Gastrocnemius medialis (tissue), 4 donors: ENCODE measurements at regions not wholly inside any gene's neighbourhood (a gene's known extent, or its start where the extent isn't known, plus 50 kb on each side); places are given as distances from the start of the nearest gene placed in this dataset.

Experiments
- CTCF ChIP-seq, 5 experiments: fragments of 450-650 bp in 3 of 5; fragments of 200-600 bp in 2 of 5; sonication (generic) in 2 of 5; IDR thresholded peaks in 4 of 5; conservative IDR thresholded peaks in 1 of 5; 1 replicate in 4 of 5; 2 replicates in 1 of 5; pipeline ENCODE4 v1.5.1; 2016 to 2019; ENCODE audit warnings: antibody characterized with exemption in 5 of 5, mild to moderate bottlenecking in 3 of 5, moderate library complexity in 3 of 5
- POLR2A ChIP-seq, 2 donors: fragments of 450-650 bp; IDR thresholded peaks; one replicate each; pipeline ENCODE4 v1.6.1; 2017; ENCODE audit warnings: antibody characterized with exemption in 2 of 2, mild to moderate bottlenecking in 2 of 2, moderate library complexity in 2 of 2

- TF ChIP-seq CTCF (IDR thresholded peaks at IDR 0.05 in 4 of 5, conservative IDR thresholded peaks at IDR 0.05 in 1 of 5): no peak
- TF ChIP-seq POLR2A (IDR thresholded peaks at IDR 0.05): no peak
Observed at GRCh38 chr3:162544246-162544645, 1047.6 kb downstream of the OTOL1 start.
